IMR-90 (cell line): ENCODE measurements at regions not wholly inside any gene's neighbourhood (a gene's known extent, or its start where the extent isn't known, plus 50 kb on each side); places are given as distances from the start of the nearest gene placed in this dataset.

Experiments used
- ATAC-seq: fragments of 200-7000 bp; cut with Tn5 transposase; 2 replicates; pipeline ENCODE4 v1.9.1; 2020; ENCODE audit warnings: low read depth, mild to moderate bottlenecking, moderate library complexity
- BruUV-seq: library from RNA; stranded (reverse); fragments of 400-500 nt; replicated peaks from 2 replicates; lab custom pipeline; 2021; lab: Mats Ljungman, UMichigan
- CTCF ChIA-PET: fragments of 300-600 bp; formaldehyde crosslinking; extraction: SDS; loops from one replicate; lab custom pipeline; 2021; ENCODE audit warnings: antibody characterized with exemption; lab: Yijun Ruan, JAX
- POLR2A ChIA-PET: fragments of 300-600 bp; sonication (Branson Sonifier 250); formaldehyde crosslinking; loops from one replicate; lab custom pipeline; 2022; ENCODE audit warnings: antibody characterized with exemption; ENCODE audit not compliant: unreplicated experiment; lab: Charles Lee
- DNase-seq: peaks from one replicate; pipeline ENCODE4 v3.0.0; 2013
- H2AFZ ChIP-seq: replicated peaks from 2 replicates; pipeline ENCODE3; 2013; ENCODE audit warnings: low read length, mild to moderate bottlenecking; ENCODE audit not compliant: poor library complexity
- H2AK5ac ChIP-seq: 2 replicates; pipeline ENCODE4 v1.6.1; 2013; ENCODE audit warnings: low read depth, low read length, inconsistent platforms
- H2AK9ac ChIP-seq: replicated peaks from 2 replicates; pipeline ENCODE3; 2013; ENCODE audit warnings: mild to moderate bottlenecking, low read depth, low read length, moderate library complexity; ENCODE audit not compliant: poor library complexity
- H2BK120ac ChIP-seq: 2 replicates; pipeline ENCODE4 v1.6.1; 2013; ENCODE audit warnings: low read depth, low read length, inconsistent platforms
- H2BK15ac ChIP-seq: 3 replicates; pipeline ENCODE4 v1.6.1; 2013; ENCODE audit warnings: low read depth, low read length, inconsistent platforms
- H2BK20ac ChIP-seq: 2 replicates; pipeline ENCODE4 v1.6.1; 2013; ENCODE audit warnings: low read depth, mild to moderate bottlenecking, inconsistent platforms, low read length, moderate library complexity
- H2BK5ac ChIP-seq: 2 replicates; pipeline ENCODE4 v1.6.1; 2013; ENCODE audit warnings: mild to moderate bottlenecking, low read depth, low read length, inconsistent platforms; ENCODE audit not compliant: poor library complexity, severe bottlenecking
- H3K14ac ChIP-seq: replicated peaks from 2 replicates; pipeline ENCODE4 v1.6.1; 2013; ENCODE audit warnings: low read depth, low read length, inconsistent platforms
- H3K18ac ChIP-seq: 2 replicates; pipeline ENCODE4 v1.6.1; 2013; ENCODE audit warnings: low read depth, low read length, control low read depth
- H3K23ac ChIP-seq: 2 replicates; pipeline ENCODE4 v1.6.1; 2013; ENCODE audit warnings: low read depth, low read length, inconsistent platforms
- H3K27ac ChIP-seq: 2 replicates; pipeline ENCODE4 v1.5.1; 2013; ENCODE audit warnings: mild to moderate bottlenecking, control low read depth, low read length; ENCODE audit not compliant: insufficient read depth
- H3K27me3 ChIP-seq: 2 replicates; pipeline ENCODE4 v1.6.1; 2013; ENCODE audit warnings: low read length; ENCODE audit not compliant: control insufficient read depth, insufficient read depth
- H3K36me3 ChIP-seq: 2 replicates; pipeline ENCODE4 v1.6.1; 2013; ENCODE audit warnings: low read length, mixed read lengths; ENCODE audit not compliant: control insufficient read depth, insufficient read depth
- H3K4ac ChIP-seq: 2 replicates; pipeline ENCODE4 v1.6.1; 2013; ENCODE audit warnings: low read depth, low read length, inconsistent platforms
- H3K4me1 ChIP-seq: 2 replicates; pipeline ENCODE4 v1.6.1; 2013; ENCODE audit warnings: low read length, mixed read lengths; ENCODE audit not compliant: control insufficient read depth, insufficient read depth
- H3K4me2 ChIP-seq: 2 replicates; pipeline ENCODE4 v1.6.1; 2013; ENCODE audit warnings: low read depth, mild to moderate bottlenecking, control low read depth, low read length, moderate library complexity
- H3K4me3 ChIP-seq: 2 replicates; pipeline ENCODE4 v1.5.1; 2013; ENCODE audit warnings: low read depth, mild to moderate bottlenecking, control low read depth, low read length, moderate library complexity; ENCODE audit not compliant: insufficient read depth
- H3K56ac ChIP-seq: 2 replicates; pipeline ENCODE4 v1.6.1; 2013; ENCODE audit warnings: low read length, inconsistent platforms; ENCODE audit not compliant: insufficient read depth; ENCODE audit errors: extremely low read depth
- H3K79me1 ChIP-seq, 2 experiments: 2 replicates each; pipeline ENCODE4 v1.6.1; 2013; ENCODE audit warnings: low read length in 2 of 2, inconsistent platforms in 1 of 2, low read depth in 1 of 2
- H3K9ac ChIP-seq: 2 replicates; pipeline ENCODE4 v1.6.1; 2013; ENCODE audit warnings: low read depth, low read length, control low read depth
- H3K9me1 ChIP-seq: 2 replicates; pipeline ENCODE4 v1.6.1; 2013; ENCODE audit warnings: low read length, inconsistent platforms; ENCODE audit not compliant: insufficient read depth
- H3K9me3 ChIP-seq: 2 replicates; pipeline ENCODE4 v1.6.1; 2013; ENCODE audit warnings: low read length; ENCODE audit not compliant: control insufficient read depth, insufficient read depth
- H4K20me1 ChIP-seq: 2 replicates; pipeline ENCODE4 v1.6.1; 2013; ENCODE audit warnings: low read length, inconsistent platforms; ENCODE audit not compliant: insufficient read depth
- H4K5ac ChIP-seq: 2 replicates; pipeline ENCODE4 v1.6.1; 2013; ENCODE audit warnings: mild to moderate bottlenecking, low read depth, low read length, control low read depth
- H4K8ac ChIP-seq, 2 experiments: 2 replicates each; pipeline ENCODE4 v1.6.1; 2013; ENCODE audit warnings: low read depth in 2 of 2, low read length in 2 of 2, control low read depth in 1 of 2, inconsistent platforms in 1 of 2
- H4K91ac ChIP-seq: 2 replicates; pipeline ENCODE4 v1.6.1; 2013; ENCODE audit warnings: low read depth, low read length, inconsistent platforms; ENCODE audit not compliant: insufficient read depth
- BHLHE40 ChIP-seq: fragments of 150-350 bp; IDR thresholded peaks from 2 replicates; pipeline ENCODE4 v1.6.1; 2016; ENCODE audit warnings: mild to moderate bottlenecking, low read depth, low read length
- CTCF ChIP-seq: conservative IDR thresholded peaks from 2 replicates; pipeline ENCODE4 v1.5.1; 2012; ENCODE audit warnings: mild to moderate bottlenecking, low read depth, low read length, improper control_type of control experiment
- MAZ ChIP-seq: IDR thresholded peaks from 2 replicates; pipeline ENCODE4 v1.6.1; 2012; ENCODE audit warnings: low read depth, mild to moderate bottlenecking, low read length, improper control_type of control experiment, moderate library complexity, borderline replicate concordance
- POLR2A ChIP-seq: IDR thresholded peaks from 2 replicates; pipeline ENCODE4 v1.6.1; 2012; ENCODE audit warnings: mild to moderate bottlenecking, low read depth, low read length
- RAD21 ChIP-seq: IDR thresholded peaks from 2 replicates; pipeline ENCODE4 v1.6.1; 2012; ENCODE audit warnings: low read length, improper control_type of control experiment
- SMC3 ChIP-seq: fragments of 150-350 bp; IDR thresholded peaks from 2 replicates; pipeline ENCODE4 v1.6.1; 2016; ENCODE audit warnings: low read depth, mild to moderate bottlenecking, antibody characterized with exemption, low read length, moderate library complexity
- dilution Hi-C: fragments of 300-500 bp; cut with HindIII; formaldehyde crosslinking; loops from one replicate; pipeline ENCODE4 v1.14.3; 2018; ENCODE audit warnings: low sequenced_read_pairs; ENCODE audit not compliant: unreplicated experiment
- in situ Hi-C: fragments of 300-500 bp; cut with MboI; formaldehyde crosslinking; loops from 3 replicates; pipeline ENCODE4 v1.14.3; 2019; ENCODE audit warnings: low sequenced_read_pairs, inconsistent platforms, mixed read lengths
- intact Hi-C: fragments of 100-400 bp; cut with micrococcal nuclease; formaldehyde crosslinking; loops from 2 replicates; pipeline ENCODE4 v1.10.0; 2022
- TF ChIP-seq, protein P1 (sequence below): fragments of 150-350 bp; IDR thresholded peaks from 2 replicates; pipeline ENCODE4 v1.6.1; 2016; ENCODE audit warnings: low read depth, mild to moderate bottlenecking, low read length, moderate library complexity, borderline replicate concordance

GRCh38 chr11:33624083-33624482 lies 76.5 kb downstream of the C11orf91 start:
- 0 out of 2 replicates have a peak overlapping the region, but pooled peaks have one; percentile 9 for H3K23ac ChIP-seq
- H3K14ac ChIP-seq, result no peak overlapping the region
- no peak overlapping the region for H2BK20ac ChIP-seq
- no peak overlapping the region for H4K91ac ChIP-seq
- H2BK5ac ChIP-seq, result no peak overlapping the region
- H2AK5ac ChIP-seq, result no peak overlapping the region
- no peak overlapping the region for H2BK15ac ChIP-seq
- no peak overlapping the region for H3K27ac ChIP-seq
- no peak overlapping the region for H3K9ac ChIP-seq
- H3K79me1 ChIP-seq, result no peaks in the 10 kb centered on the region; a peak in 1 of 4 replicates
- H3K36me3 ChIP-seq, result no peaks in the 10 kb centered on the region
- ATAC-seq (no peak), DNase-seq (no peak)
- CTCF ChIA-PET, result no interaction called here
- no peak overlapping the region for H3K56ac ChIP-seq
- TF ChIP-seq SMC3, result no peak
- no peak for TF ChIP-seq MAZ
- no peak for TF ChIP-seq CTCF
- TF ChIP-seq BHLHE40, result no peak
- TF ChIP-seq, protein P1, sequence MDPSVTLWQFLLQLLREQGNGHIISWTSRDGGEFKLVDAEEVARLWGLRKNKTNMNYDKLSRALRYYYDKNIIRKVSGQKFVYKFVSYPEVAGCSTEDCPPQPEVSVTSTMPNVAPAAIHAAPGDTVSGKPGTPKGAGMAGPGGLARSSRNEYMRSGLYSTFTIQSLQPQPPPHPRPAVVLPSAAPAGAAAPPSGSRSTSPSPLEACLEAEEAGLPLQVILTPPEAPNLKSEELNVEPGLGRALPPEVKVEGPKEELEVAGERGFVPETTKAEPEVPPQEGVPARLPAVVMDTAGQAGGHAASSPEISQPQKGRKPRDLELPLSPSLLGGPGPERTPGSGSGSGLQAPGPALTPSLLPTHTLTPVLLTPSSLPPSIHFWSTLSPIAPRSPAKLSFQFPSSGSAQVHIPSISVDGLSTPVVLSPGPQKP, result no peak
- TF ChIP-seq RAD21, result no peak
- no peak for TF ChIP-seq POLR2A
- no peak overlapping the region for H3K4me2 ChIP-seq
- H3K27me3 ChIP-seq, result no peaks in the 10 kb centered on the region
- dilution Hi-C loops (no loop called here), in situ Hi-C loops (no loop called here), intact Hi-C loops (no loop called here)
- H2AK9ac ChIP-seq, result no peak overlapping the region
- H2BK120ac ChIP-seq, result no peak overlapping the region; the same call in 1 of the 2 replicates
- H3K18ac ChIP-seq, result no peak overlapping the region
- H3K4me1 ChIP-seq, result peaks cover 6% of the 10 kb centered on the region
- H3K4me3 ChIP-seq, result no peak overlapping the region
- H4K8ac ChIP-seq, result no peak overlapping the region
- H3K9me3 ChIP-seq, result no peaks in the 10 kb centered on the region
- POLR2A ChIA-PET, result no interaction called here
- peaks cover 4% of the 10 kb centered on the region; the same call in 1 of the 2 replicates for H3K9me1 ChIP-seq
- no peak overlapping the region for H2AFZ ChIP-seq
- no peak overlapping the region for H4K5ac ChIP-seq
- no peaks in the 10 kb centered on the region for H4K20me1 ChIP-seq
- BruUV-seq, result no TSS peak
- no peak overlapping the region for H3K4ac ChIP-seq
